Left lung (tissue), 4 donors: ENCODE measurements at regions not wholly inside any gene's neighbourhood (a gene's known extent, or its start where the extent isn't known, plus 50 kb on each side); places are given as distances from the start of the nearest gene placed in this dataset.

Experiments
- ATAC-seq: fragments of 200-7000 bp; cut with Tn5 transposase; one replicate; pipeline ENCODE4 v1.9.1; 2020; ENCODE audit warnings: moderate library complexity
- DNase-seq, 4 donors: peaks; one replicate each; pipeline ENCODE4 v3.0.0-alpha.2; 2013 to 2020
- H3K27ac ChIP-seq, 2 donors: fragments of 200-600 bp; sonication (generic) in 1 of 2; one replicate each; pipeline versions ENCODE4 v1.5.0 to v1.8.0; 2020 to 2021
- H3K27me3 ChIP-seq, 2 donors: fragments of 200-600 bp; sonication (generic) in 1 of 2; one replicate each; pipeline versions ENCODE4 v1.5.0 to v1.8.0; 2020 to 2021
- H3K36me3 ChIP-seq, 2 donors: fragments of 200-600 bp; sonication (generic) in 1 of 2; one replicate each; pipeline versions ENCODE4 v1.5.0 to v1.8.0; 2020 to 2021
- H3K4me1 ChIP-seq, 2 donors: fragments of 200-600 bp; one replicate each; pipeline ENCODE4 v1.8.0; 2021
- H3K4me3 ChIP-seq, 2 donors: fragments of 200-600 bp; sonication (generic) in 1 of 2; one replicate each; pipeline versions ENCODE4 v1.5.0 to v1.8.0; 2020 to 2021; ENCODE audit warnings: mild to moderate bottlenecking in 1 of 2
- H3K9me3 ChIP-seq, 2 donors: fragments of 200-600 bp; sonication (generic) in 1 of 2; one replicate each; pipeline versions ENCODE4 v1.5.0 to v1.8.0; 2020 to 2021
- intact Hi-C, 2 donors: fragments of 100-400 bp; cut with DNase I; formaldehyde crosslinking; loops; one replicate each; pipeline versions ENCODE4 v1.11.2 to v1.14.2; 2022
- TF ChIP-seq, protein P1 (sequence below), 2 donors: fragments of 200-600 bp; sonication (generic) in 1 of 2; IDR thresholded peaks; one replicate each; pipeline versions ENCODE4 v1.5.0 to v1.8.0; 2021; ENCODE audit warnings: antibody characterized with exemption in 2 of 2
- donor health status: DM: no; HTN: yes; CAD: no.
- donor health status: DM: no; HTN: no; CAD: no.

DNA sequence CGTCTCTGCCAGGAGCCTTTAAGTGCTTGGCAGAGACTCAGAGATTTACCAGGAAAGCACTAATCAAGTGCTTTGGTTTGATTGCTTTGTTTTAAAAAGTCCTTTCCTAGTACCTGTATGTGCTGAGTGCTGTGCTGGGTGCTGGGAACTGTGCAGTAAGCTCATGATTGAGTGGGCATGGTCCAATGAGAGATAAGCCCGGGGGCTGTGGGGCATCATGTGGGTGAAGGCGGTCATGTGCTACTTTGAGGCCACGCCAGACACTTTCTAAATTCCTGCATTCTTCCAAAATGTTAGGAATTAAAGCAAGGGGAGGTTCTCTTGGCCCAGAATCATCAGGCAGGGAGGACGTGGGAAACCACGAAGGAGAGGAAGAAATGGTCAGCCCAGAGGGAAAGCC lies 109.0 kb downstream of the ACAA2 start:
- TF ChIP-seq, protein P1, sequence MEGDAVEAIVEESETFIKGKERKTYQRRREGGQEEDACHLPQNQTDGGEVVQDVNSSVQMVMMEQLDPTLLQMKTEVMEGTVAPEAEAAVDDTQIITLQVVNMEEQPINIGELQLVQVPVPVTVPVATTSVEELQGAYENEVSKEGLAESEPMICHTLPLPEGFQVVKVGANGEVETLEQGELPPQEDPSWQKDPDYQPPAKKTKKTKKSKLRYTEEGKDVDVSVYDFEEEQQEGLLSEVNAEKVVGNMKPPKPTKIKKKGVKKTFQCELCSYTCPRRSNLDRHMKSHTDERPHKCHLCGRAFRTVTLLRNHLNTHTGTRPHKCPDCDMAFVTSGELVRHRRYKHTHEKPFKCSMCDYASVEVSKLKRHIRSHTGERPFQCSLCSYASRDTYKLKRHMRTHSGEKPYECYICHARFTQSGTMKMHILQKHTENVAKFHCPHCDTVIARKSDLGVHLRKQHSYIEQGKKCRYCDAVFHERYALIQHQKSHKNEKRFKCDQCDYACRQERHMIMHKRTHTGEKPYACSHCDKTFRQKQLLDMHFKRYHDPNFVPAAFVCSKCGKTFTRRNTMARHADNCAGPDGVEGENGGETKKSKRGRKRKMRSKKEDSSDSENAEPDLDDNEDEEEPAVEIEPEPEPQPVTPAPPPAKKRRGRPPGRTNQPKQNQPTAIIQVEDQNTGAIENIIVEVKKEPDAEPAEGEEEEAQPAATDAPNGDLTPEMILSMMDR (IDR thresholded peaks at IDR 0.05), result no peak
- DNase-seq (no peak), ATAC-seq (peak; percentile 91)
- no peak overlapping the region for H3K27ac ChIP-seq
- H3K27me3 ChIP-seq, result no peaks in the 10 kb centered on the region
- H3K9me3 ChIP-seq, result no peaks in the 10 kb centered on the region
- H3K4me1 ChIP-seq, result no peaks in the 10 kb centered on the region
- intact Hi-C loops, result no loop called here
- no peak overlapping the region for H3K4me3 ChIP-seq
- H3K36me3 ChIP-seq, result no peaks in the 10 kb centered on the region

DNA sequence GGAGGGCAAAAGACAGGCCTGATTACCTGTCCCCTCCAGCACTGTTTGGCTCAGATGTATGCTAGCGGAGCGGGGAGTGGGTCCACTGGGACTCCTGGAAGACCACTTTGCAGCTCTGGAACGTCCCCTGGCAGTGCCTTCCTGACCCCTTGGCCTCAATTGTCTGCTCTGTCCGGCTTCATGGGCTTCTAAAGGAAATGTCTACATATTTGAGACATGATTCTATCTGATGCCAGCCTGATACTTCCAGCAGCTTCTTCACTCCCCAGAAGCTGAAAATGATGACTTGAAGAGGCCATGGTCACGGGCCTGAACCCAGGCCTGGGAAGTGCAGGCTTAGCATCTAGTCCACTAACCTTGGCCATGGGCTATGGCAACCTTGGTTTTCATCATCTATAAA lies 112.1 kb downstream of the ACAA2 start:
- intact Hi-C loops, result no loop called here
- no peak overlapping the region for H3K4me3 ChIP-seq
- H3K4me1 ChIP-seq, result no peaks in the 10 kb centered on the region
- ATAC-seq (no peak), DNase-seq (no peak)
- H3K9me3 ChIP-seq, result no peaks in the 10 kb centered on the region
- no peaks in the 10 kb centered on the region for H3K27me3 ChIP-seq
- no peak overlapping the region for H3K27ac ChIP-seq
- no peaks in the 10 kb centered on the region for H3K36me3 ChIP-seq
- TF ChIP-seq, protein P1 (IDR thresholded peaks at IDR 0.05), result no peak

DNA sequence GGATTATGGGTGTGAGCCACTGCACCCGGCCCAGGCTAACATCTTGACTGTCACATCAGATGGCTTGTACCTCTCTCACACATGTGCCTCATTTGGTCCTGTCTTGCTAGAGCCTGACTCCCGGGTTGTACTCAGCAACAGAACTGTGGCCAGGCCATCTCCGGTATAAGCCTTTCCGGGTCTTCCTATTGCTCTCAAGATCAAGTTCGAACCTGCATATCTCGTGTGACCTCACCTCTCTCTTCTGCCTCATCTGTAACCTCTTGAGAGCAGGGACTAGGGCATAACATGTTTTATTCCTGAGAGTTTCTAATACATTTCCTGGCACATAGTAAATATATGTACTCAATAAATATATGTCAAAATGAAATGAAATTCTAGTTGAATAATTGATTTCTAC lies 114.0 kb downstream of the ACAA2 start:
- intact Hi-C loops, result no loop called here
- no peaks in the 10 kb centered on the region for H3K4me1 ChIP-seq
- TF ChIP-seq, protein P1 (IDR thresholded peaks at IDR 0.05), result no peak
- H3K27ac ChIP-seq, result no peak overlapping the region
- no peak for DNase-seq
- no peaks in the 10 kb centered on the region for H3K27me3 ChIP-seq
- no peaks in the 10 kb centered on the region for H3K9me3 ChIP-seq
- no peak overlapping the region for H3K4me3 ChIP-seq
- H3K36me3 ChIP-seq, result no peaks in the 10 kb centered on the region
- no peak for ATAC-seq

DNA sequence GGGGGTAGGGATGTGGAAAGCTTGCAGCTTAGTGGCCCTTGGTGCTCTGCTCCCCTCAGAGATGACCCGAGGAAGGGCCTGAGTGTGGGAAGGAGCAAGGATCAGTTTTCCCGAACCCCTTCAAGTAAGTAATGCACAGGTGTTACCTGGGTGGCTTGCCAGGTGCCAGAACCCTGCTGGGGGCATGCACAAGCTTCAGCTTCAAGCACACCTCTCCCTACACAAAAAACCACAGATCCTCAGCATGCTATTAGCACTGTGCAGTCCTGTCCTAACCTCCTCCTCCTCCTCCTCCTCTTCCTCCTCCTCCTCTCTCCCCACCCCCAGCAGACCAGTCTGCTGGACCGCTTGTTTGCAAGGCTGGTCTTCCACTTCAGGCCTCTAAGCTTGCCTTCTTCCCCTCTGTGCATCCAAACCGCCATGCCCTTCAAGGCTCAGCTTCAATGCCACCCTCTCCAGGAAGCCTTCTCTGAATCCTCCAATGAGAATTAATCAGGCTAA lies 114.8 kb downstream of the ACAA2 start:
- H3K27ac ChIP-seq, result no peak overlapping the region
- no peaks in the 10 kb centered on the region for H3K27me3 ChIP-seq
- DNase-seq (no peak), ATAC-seq (no peak)
- H3K9me3 ChIP-seq, result no peaks in the 10 kb centered on the region
- H3K4me1 ChIP-seq, result no peaks in the 10 kb centered on the region
- no peaks in the 10 kb centered on the region for H3K36me3 ChIP-seq
- TF ChIP-seq, protein P1 (IDR thresholded peaks at IDR 0.05), result no peak
- no peak overlapping the region for H3K4me3 ChIP-seq
- intact Hi-C loops, result no loop called here

DNA sequence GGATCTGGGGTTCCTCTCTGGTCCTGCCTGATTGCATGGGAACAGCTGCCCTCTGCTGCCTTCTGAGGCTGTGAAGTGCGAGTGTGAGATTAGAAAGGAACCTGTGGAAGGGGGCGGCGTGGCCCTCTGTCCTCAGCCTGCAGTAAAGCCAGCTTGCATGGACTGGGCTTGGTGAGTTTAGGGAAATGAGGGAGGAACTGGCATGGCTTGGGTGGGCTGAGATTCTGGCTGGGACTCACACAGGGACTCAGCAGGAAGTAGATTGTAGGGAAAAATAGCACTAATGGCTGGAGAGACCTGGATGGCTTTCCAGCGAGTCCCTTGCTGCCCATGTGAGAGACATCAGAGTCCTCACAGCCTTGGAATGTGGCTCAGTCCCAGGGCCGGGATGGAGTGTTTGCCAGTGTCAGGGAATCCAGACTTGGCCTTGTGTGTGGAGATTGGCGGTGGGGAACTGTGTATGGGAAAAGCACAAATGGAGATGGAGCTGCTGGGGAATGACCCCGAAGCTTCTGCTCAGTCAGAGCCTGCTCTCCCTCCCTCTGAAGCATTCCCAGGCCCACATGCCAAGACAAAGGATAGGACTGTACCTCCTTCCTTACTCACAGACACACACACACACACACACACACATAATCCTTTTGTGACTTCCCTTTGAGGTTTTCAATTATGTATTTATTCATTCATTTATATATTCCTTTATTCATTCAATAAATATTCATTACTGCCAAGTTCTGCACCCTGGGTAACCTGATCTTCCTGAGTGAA lies 115.4 kb downstream of the ACAA2 start:
- TF ChIP-seq, protein P1 (IDR thresholded peaks at IDR 0.05), result no peak
- DNase-seq, result peak in 1 of 4 donors; percentile 28
- no peak overlapping the region for H3K4me3 ChIP-seq
- H3K36me3 ChIP-seq, result no peaks in the 10 kb centered on the region
- no peaks in the 10 kb centered on the region for H3K4me1 ChIP-seq
- intact Hi-C loops, result no loop called here
- H3K9me3 ChIP-seq, result no peaks in the 10 kb centered on the region
- no peaks in the 10 kb centered on the region for H3K27me3 ChIP-seq
- H3K27ac ChIP-seq, result no peak overlapping the region
- peak; percentile 64 for ATAC-seq
